HG03025 (cell line): ENCODE measurements at regions not wholly inside any gene's neighbourhood (a gene's known extent, or its start where the extent isn't known, plus 50 kb on each side); places are given as distances from the start of the nearest gene placed in this dataset.
"Not testable (repeated sequence)": the region's sequence is repeated elsewhere in the genome, so short reads cannot be mapped to it uniquely, and the experiment has no call there.

Experiments
- ATAC-seq: cut with Tn5 transposase; IDR thresholded peaks from one replicate; pipeline ENCODE4 v1.9.1; 2021; ENCODE audit warnings: mild to moderate bottlenecking, moderate library complexity; ENCODE audit not compliant: unreplicated experiment, low FRiP score

- no peak for ATAC-seq
Observed at GRCh38 chr15:70378126-70379031, 280.7 kb upstream of the TLE3 start.

GRCh38 chr15:70376929-70377691 lies 279.4 kb upstream of the TLE3 start:
- no peak for ATAC-seq

GRCh38 chr15:70376031-70376928 lies 278.6 kb upstream of the TLE3 start:
- ATAC-seq, result no peak

- no peak for ATAC-seq
Observed at GRCh38 chr15:70375586-70375985, 277.9 kb upstream of the TLE3 start.

- no peak for ATAC-seq
Observed at GRCh38 chr15:70375006-70375431, 277.3 kb upstream of the TLE3 start.

- ATAC-seq, result no peak
Observed at GRCh38 chr15:70374096-70374495, 276.4 kb upstream of the TLE3 start.

GRCh38 chr15:70373439-70373838 lies 275.7 kb upstream of the TLE3 start:
- ATAC-seq, result not testable (repeated sequence)

GRCh38 chr15:70367913-70368705 lies 270.4 kb upstream of the TLE3 start:
- ATAC-seq, result not testable (repeated sequence)

- not testable (repeated sequence) for ATAC-seq
Observed at GRCh38 chr15:70364023-70364422, 266.3 kb upstream of the TLE3 start.

- ATAC-seq, result no peak
Observed at GRCh38 chr15:70362886-70363285, 265.2 kb upstream of the TLE3 start.

- ATAC-seq, result no peak
Observed at GRCh38 chr15:70362350-70362749, 264.6 kb upstream of the TLE3 start.

GRCh38 chr15:70361891-70362290 lies 264.2 kb upstream of the TLE3 start:
- ATAC-seq, result no peak

GRCh38 chr15:70361106-70361505 lies 263.4 kb upstream of the TLE3 start:
- no peak for ATAC-seq

- ATAC-seq, result no peak
Observed at GRCh38 chr15:70358871-70359647, 261.3 kb upstream of the TLE3 start.

GRCh38 chr15:70358011-70358819 lies 260.5 kb upstream of the TLE3 start:
- no peak for ATAC-seq

GRCh38 chr15:70357453-70357852 lies 259.7 kb upstream of the TLE3 start:
- no peak for ATAC-seq

GRCh38 chr15:70356919-70357318 lies 259.2 kb upstream of the TLE3 start:
- ATAC-seq, result no peak
